ENCODE measurements at regions not wholly inside any gene's neighbourhood (a gene's known extent, or its start where the extent isn't known, plus 50 kb on each side); places are given as distances from the start of the nearest gene placed in this dataset.

DNA sequence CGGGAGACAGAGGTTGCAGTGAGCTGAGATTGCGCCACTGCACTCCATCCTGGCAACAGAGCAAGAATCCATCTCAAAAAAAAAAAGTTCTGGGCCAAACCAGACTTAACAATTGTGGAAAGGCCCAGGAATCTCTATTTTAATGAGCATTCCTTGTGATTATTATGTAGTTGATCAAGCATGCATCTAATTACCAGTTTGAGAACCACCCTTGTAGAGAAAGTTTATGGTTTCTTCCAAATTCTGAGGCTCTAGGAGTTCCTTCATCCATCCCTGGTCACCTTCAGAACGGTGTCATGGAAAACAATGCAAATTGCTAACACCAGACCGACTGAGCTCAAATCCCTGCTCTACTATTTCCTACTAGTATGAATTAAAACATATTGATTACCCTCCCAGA is 246.3 kb upstream of the KLHL29 start (continued):
- TF ChIP-seq ZNF23 (tag by site-specific recombination; IDR thresholded peaks at IDR 0.05; ENCODE audit: borderline replicate concordance), result no peak
- TF ChIP-seq ZNF169 (tag by site-specific recombination; IDR thresholded peaks at IDR 0.05), result no peak
- no peak for TF ChIP-seq MEIS1 (CRISPR knock-in tag; IDR thresholded peaks at IDR 0.05; ENCODE audit: borderline replicate concordance)
- no peak for TF ChIP-seq ZNF621 (tag by site-specific recombination; IDR thresholded peaks at IDR 0.05)
- TF ChIP-seq ZNF114 (tag by site-specific recombination; IDR thresholded peaks at IDR 0.05), result no peak
- no peak for TF ChIP-seq ZNF549 (tag by site-specific recombination; IDR thresholded peaks at IDR 0.05)
- no peak for TF ChIP-seq ZNF645 (tag by site-specific recombination; IDR thresholded peaks at IDR 0.05)

GRCh38 chr2:23145460-23145859 is 239.5 kb upstream of the KLHL29 start:
- no peaks in the 10 kb centered on the region for H3K36me3 ChIP-seq (ENCODE audit: control insufficient read depth in 2 of 2, insufficient read depth in 1 of 2, low read length in 2 of 2)
- TF ChIP-seq ZNF146 (tag by site-specific recombination; IDR thresholded peaks at IDR 0.05), result no peak
- TF ChIP-seq ZNF560 (tag by site-specific recombination; IDR thresholded peaks at IDR 0.05; ENCODE audit: borderline replicate concordance), result no peak
- TF ChIP-seq ZNF114 (tag by site-specific recombination; IDR thresholded peaks at IDR 0.05), result no peak
- no peak for TF ChIP-seq TSHZ1 (tag by site-specific recombination; IDR thresholded peaks at IDR 0.05; ENCODE audit: borderline replicate concordance)
- TF ChIP-seq ZBTB48 (tag by site-specific recombination; IDR thresholded peaks at IDR 0.05), result no peak
- TF ChIP-seq ZNF549 (tag by site-specific recombination; IDR thresholded peaks at IDR 0.05), result no peak
- TF ChIP-seq ZNF677 (tag by site-specific recombination; IDR thresholded peaks at IDR 0.05), result no peak
- no peak for TF ChIP-seq FEZF1 (tag by site-specific recombination; IDR thresholded peaks at IDR 0.05)
- no peak for TF ChIP-seq ZNF837 (tag by site-specific recombination; IDR thresholded peaks at IDR 0.05)
- no peak for TF ChIP-seq ZXDB (tag by site-specific recombination; IDR thresholded peaks at IDR 0.05)
- no peak overlapping the region for H3K4me3 ChIP-seq (ENCODE audit: low read depth, low read length)
- H3K27ac ChIP-seq (ENCODE audit: extremely low read depth, low read depth, low read length), result no peak overlapping the region
- ChIA-PET CTCF (interaction anchor here (0.6 to 0.7 kb wide), 2 partner anchors 242 to 526 kb away, joined by 3 to 4 read pairs; no protein-coding TSS in a partner anchor), POLR2A (no interaction called here)
- no peaks in the 10 kb centered on the region for H3K9me3 ChIP-seq (ENCODE audit: control insufficient read depth, insufficient read depth, low read depth, low read length)
- no peaks in the 10 kb centered on the region for H3K4me1 ChIP-seq (ENCODE audit: control insufficient read depth, insufficient read depth, low read length)

- no peak overlapping the region for H3K4me3 ChIP-seq (ENCODE audit: low read depth, low read length)
- TF ChIP-seq ZFP37 (tag by site-specific recombination; IDR thresholded peaks at IDR 0.05) (no peak), ZNF626 (tag by site-specific recombination; IDR thresholded peaks at IDR 0.05) (no peak), ZNF426 (tag by site-specific recombination; IDR thresholded peaks at IDR 0.05) (no peak), GLI4 (tag by site-specific recombination; IDR thresholded peaks at IDR 0.05) (no peak), FEZF1 (tag by site-specific recombination; IDR thresholded peaks at IDR 0.05) (no peak), ZNF23 (tag by site-specific recombination; IDR thresholded peaks at IDR 0.05; ENCODE audit: borderline replicate concordance) (no peak)
- ChIA-PET POLR2A (no interaction called here), CTCF (interaction anchor here (0.7 kb wide), 1 partner anchor 525 kb away, joined by 4 read pairs; no protein-coding TSS in a partner anchor)
- no peaks in the 10 kb centered on the region for H3K9me3 ChIP-seq (ENCODE audit: control insufficient read depth, insufficient read depth, low read depth, low read length)
- H3K36me3 ChIP-seq (ENCODE audit: control insufficient read depth in 2 of 2, insufficient read depth in 1 of 2, low read length in 2 of 2), result no peaks in the 10 kb centered on the region
- no peaks in the 10 kb centered on the region for H3K4me1 ChIP-seq (ENCODE audit: control insufficient read depth, insufficient read depth, low read length)
- no peak overlapping the region for H3K27ac ChIP-seq (ENCODE audit: extremely low read depth, low read depth, low read length)
Observed at GRCh38 chr2:23146011-23146410, 239.0 kb upstream of the KLHL29 start.

Measured in HEK293 (cell line).